ENCODE measurements at regions not wholly inside any gene's neighbourhood (a gene's known extent, or its start where the extent isn't known, plus 50 kb on each side); places are given as distances from the start of the nearest gene placed in this dataset.
"Not testable (repeated sequence)": the region's sequence is repeated elsewhere in the genome, so short reads cannot be mapped to it uniquely, and the experiment has no call there.

GRCh38 chr4:132683957-132684356, 465.1 kb upstream of the PCDH10 start:
- no peak for DNase-seq (ENCODE audit: low spot score in 2 of 2, unreplicated experiment in 2 of 2)
- peaks cover 27% of the 10 kb centered on the region for H3K9me3 Mint-ChIP-seq

GRCh38 chr4:132691026-132691425, 458.1 kb upstream of the PCDH10 start:
- H3K9me3 Mint-ChIP-seq, result peaks cover 27% of the 10 kb centered on the region
- H3K36me3 Mint-ChIP-seq, result peaks cover 14% of the 10 kb centered on the region
- H3K4me3 Mint-ChIP-seq, result no peak overlapping the region
- TF ChIP-seq CTCF (IDR thresholded peaks at IDR 0.05; ENCODE audit: unreplicated experiment), result no peak
- H3K4me1 Mint-ChIP-seq, result peaks cover 14% of the 10 kb centered on the region
- no peak for DNase-seq (ENCODE audit: low spot score in 2 of 2, unreplicated experiment in 2 of 2)
- H3K27me3 Mint-ChIP-seq (ENCODE audit: low read depth), result no peaks in the 10 kb centered on the region
- no peak overlapping the region for H3K27ac Mint-ChIP-seq

More at GRCh38 chr4:132683957-132684356, 465.1 kb upstream of the PCDH10 start:
- H3K36me3 Mint-ChIP-seq, result peaks cover 10% of the 10 kb centered on the region
- no peaks in the 10 kb centered on the region for H3K27me3 Mint-ChIP-seq (ENCODE audit: low read depth)
- H3K4me1 Mint-ChIP-seq, result no peaks in the 10 kb centered on the region
- no peak for TF ChIP-seq CTCF (IDR thresholded peaks at IDR 0.05; ENCODE audit: unreplicated experiment)
- H3K27ac Mint-ChIP-seq, result no peak overlapping the region
- H3K4me3 Mint-ChIP-seq, result no peak overlapping the region

- peaks cover 14% of the 10 kb centered on the region for H3K4me1 Mint-ChIP-seq
- no peaks in the 10 kb centered on the region for H3K27me3 Mint-ChIP-seq (ENCODE audit: low read depth)
- peaks cover 27% of the 10 kb centered on the region for H3K9me3 Mint-ChIP-seq
- peaks cover 14% of the 10 kb centered on the region for H3K36me3 Mint-ChIP-seq
- H3K4me3 Mint-ChIP-seq, result no peak overlapping the region
- no peak for DNase-seq (ENCODE audit: low spot score in 2 of 2, unreplicated experiment in 2 of 2)
- no peak overlapping the region for H3K27ac Mint-ChIP-seq
- TF ChIP-seq CTCF (IDR thresholded peaks at IDR 0.05; ENCODE audit: unreplicated experiment), result no peak
Observed at GRCh38 chr4:132691668-132692067, 457.4 kb upstream of the PCDH10 start.

DNA sequence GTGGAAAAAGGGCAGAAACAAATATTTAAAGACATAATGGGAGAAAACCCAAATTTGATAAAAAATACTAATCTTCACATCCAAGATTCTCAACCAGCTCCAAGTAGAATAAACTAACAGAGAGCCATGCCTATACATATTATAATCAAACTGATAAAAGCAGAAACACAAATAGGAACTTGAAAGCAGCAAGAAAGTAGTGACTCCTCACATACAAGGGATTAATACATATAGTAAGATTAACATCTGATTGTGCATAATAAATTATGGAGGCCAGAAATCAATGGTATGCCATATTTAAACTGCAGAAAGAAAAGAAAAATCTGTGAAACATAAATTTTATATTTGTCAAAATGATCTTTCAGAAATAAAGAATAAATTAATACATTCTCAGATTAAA, 454.3 kb upstream of the PCDH10 start:
- Mint-ChIP-seq H3K27me3 (ENCODE audit: low read depth) (no peaks in the 10 kb centered on the region), H3K9me3 (peaks cover 27% of the 10 kb centered on the region), H3K4me1 (peaks cover 14% of the 10 kb centered on the region), H3K27ac (no peak overlapping the region), H3K36me3 (peaks cover 12% of the 10 kb centered on the region), H3K4me3 (no peak overlapping the region)
- no peak for TF ChIP-seq CTCF (IDR thresholded peaks at IDR 0.05; ENCODE audit: unreplicated experiment)
- no peak for DNase-seq (ENCODE audit: low spot score in 2 of 2, unreplicated experiment in 2 of 2)

- H3K36me3 Mint-ChIP-seq, result peaks cover 12% of the 10 kb centered on the region
- peaks cover 27% of the 10 kb centered on the region for H3K9me3 Mint-ChIP-seq
- not testable (repeated sequence) for DNase-seq (ENCODE audit: low spot score in 2 of 2, unreplicated experiment in 2 of 2); H3K4me3 Mint-ChIP-seq; H3K27ac Mint-ChIP-seq; H3K27me3 Mint-ChIP-seq (ENCODE audit: low read depth); H3K4me1 Mint-ChIP-seq
Observed at GRCh38 chr4:132697505-132697904, 451.6 kb upstream of the PCDH10 start.

DNA sequence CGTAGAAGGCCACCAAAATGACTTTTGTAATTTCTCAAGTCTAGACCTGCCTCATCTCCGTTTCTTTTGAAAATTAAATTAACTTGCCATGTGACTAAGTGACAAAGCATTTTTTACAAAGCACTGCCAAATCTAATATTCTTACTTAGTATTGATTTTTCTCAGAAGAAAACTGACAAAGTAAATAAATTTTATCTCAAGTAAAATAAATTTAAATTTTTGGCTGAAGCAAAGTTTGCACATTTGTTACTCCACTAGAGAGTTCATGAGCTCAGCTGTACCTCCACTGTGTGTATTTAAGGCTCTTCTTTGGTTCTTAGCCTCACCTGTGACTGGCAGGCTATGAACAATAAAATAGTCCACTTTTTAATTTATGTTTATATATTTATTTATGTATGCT, 441.1 kb upstream of the PCDH10 start:
- H3K4me3 Mint-ChIP-seq, result no peak overlapping the region
- H3K27me3 Mint-ChIP-seq (ENCODE audit: low read depth), result no peaks in the 10 kb centered on the region
- no peaks in the 10 kb centered on the region for H3K9me3 Mint-ChIP-seq
- H3K27ac Mint-ChIP-seq, result no peak overlapping the region
- no peak for DNase-seq (ENCODE audit: low spot score in 2 of 2, unreplicated experiment in 2 of 2)
- H3K4me1 Mint-ChIP-seq, result no peaks in the 10 kb centered on the region
- no peak for TF ChIP-seq CTCF (IDR thresholded peaks at IDR 0.05; ENCODE audit: unreplicated experiment)
- H3K36me3 Mint-ChIP-seq, result no peaks in the 10 kb centered on the region
